GM12892 (cell line): ENCODE measurements at regions not wholly inside any gene's neighbourhood (a gene's known extent, or its start where the extent isn't known, plus 50 kb on each side); places are given as distances from the start of the nearest gene placed in this dataset.

ENCODE experiments used
- DNase-seq: peaks from one replicate; pipeline ENCODE4 v3.0.0; 2011; ENCODE audit not compliant: insufficient read length
- FAIRE-seq: peaks from 2 replicates; lab custom pipeline; 2011; peaks lifted over from hg19 to GRCh38; lab: Jason Lieb, UNC
- POLR2A ChIP-seq: IDR thresholded peaks from 2 replicates; pipeline ENCODE4 v1.6.1; 2011; ENCODE audit warnings: low read depth, low read length, control low read depth
- POLR2AphosphoS5 ChIP-seq: IDR thresholded peaks from 2 replicates; pipeline ENCODE4 v1.6.1; 2011; ENCODE audit warnings: low read depth, low read length, control low read depth
- TAF1 ChIP-seq: IDR thresholded peaks from 2 replicates; pipeline ENCODE4 v1.6.1; 2011; ENCODE audit warnings: low read depth, mild to moderate bottlenecking, control low read depth, low read length, borderline replicate concordance

GRCh38 chr21:45592208-45592619 is 50.0 kb upstream of the SLC19A1 start:
- TF ChIP-seq POLR2AphosphoS5 = no peak
- no peak for TF ChIP-seq TAF1
- DNase-seq = peak; percentile 51
- no peak for FAIRE-seq

GRCh38 chr21:45592626-45593134 is 50.4 kb upstream of the SLC19A1 start:
- DNase-seq (no peak), FAIRE-seq (no peak)
- TF ChIP-seq POLR2AphosphoS5 = no peak
- TF ChIP-seq TAF1 = no peak

- TF ChIP-seq POLR2AphosphoS5 = no peak
- no peak for TF ChIP-seq TAF1
- no peak for TF ChIP-seq POLR2A
- no peak for FAIRE-seq
- no peak for DNase-seq
Measured at GRCh38 chr21:45593162-45594022, 50.1 kb upstream of the PCBP3 start.
